GM19239 (cell line): ENCODE measurements at regions not wholly inside any gene's neighbourhood (a gene's known extent, or its start where the extent isn't known, plus 50 kb on each side); places are given as distances from the start of the nearest gene placed in this dataset.

Source experiments
- DNase-seq: peaks from one replicate; pipeline ENCODE4 v3.0.0; 2011; ENCODE audit warnings: low spot score; ENCODE audit not compliant: insufficient read length
- FAIRE-seq: peaks from 2 replicates; lab custom pipeline; 2011; peaks lifted over from hg19 to GRCh38; lab: Jason Lieb, UNC

DNA sequence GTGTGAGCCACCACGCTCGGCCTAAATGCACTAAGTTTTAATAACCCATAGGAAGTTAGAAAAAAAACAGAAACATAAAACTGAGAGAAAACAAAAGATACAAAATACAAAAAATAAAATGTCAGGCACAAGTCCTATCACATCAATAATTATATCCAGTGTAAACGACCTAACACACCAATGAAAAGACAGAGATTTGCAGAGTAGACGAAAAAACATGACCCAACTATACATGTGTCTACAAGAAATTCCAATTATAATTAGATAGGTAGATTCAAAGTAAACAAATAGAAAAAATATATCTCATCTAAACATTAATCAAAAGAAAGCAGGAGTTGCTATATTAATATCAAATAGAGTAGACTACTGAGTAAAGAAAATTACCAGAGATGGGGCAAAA is 69.4 kb upstream of the NUDT4 start:
- DNase-seq (no peak), FAIRE-seq (no peak)

DNA sequence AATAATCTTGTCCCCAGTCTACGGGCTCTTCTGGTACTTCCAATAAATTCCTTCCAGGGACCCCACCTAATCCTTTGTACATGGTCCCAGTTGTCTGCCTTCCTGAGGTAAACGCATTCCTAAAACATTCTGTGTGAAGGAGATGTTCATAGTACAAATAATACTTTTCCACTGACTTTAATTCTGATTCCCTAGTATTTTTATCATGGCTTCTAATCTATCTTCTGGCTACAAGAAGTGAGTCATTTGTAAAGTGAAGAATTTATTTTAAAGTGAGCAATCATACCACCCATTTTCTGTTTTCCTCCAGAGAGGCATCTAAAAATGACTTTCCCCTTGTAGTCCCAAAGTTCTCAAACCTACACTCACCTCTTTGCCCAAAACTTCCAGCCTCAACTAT is 65.9 kb upstream of the NUDT4 start:
- FAIRE-seq (no peak), DNase-seq (no peak)

DNA sequence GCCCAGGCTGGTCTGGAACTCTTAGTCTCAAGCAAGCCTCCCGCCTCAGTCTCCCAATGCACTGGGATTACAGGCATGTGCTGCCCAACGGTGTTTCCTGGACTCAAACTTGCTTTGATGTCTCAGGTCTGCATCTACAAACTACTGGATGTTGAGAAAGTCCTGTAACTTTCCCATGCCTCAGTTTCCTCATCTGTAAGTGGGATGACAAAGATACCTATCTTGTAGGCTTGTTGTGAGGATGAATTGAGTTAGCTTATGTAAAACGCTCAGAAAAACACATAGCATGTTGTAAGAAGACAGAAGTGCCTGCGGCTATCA is 63.6 kb upstream of the NUDT4 start:
- no peak for FAIRE-seq
- DNase-seq, result no peak

DNA sequence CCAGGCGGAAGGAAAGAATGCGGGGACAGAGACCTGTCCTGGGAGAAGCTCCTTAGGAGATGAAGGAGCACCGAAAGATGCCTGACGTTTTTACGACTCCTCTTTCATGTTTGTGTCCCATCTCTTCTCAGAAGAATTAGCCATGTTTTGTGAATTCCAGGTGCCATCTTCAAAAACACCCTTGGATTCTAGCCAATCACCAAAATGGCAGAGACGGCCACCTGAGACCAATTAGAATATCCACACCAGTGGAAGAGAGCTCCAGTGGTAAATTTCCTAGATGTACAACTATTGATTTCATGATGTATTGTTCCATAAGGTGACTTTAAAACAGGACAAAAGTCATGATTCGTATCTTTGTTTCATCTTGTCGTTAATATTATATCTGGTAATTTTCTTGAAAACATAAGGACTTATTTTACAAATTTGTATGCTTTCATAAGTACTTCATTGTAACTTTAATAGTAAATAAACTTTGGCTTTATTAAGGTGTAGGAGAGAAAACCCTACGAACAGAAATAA is 62.3 kb upstream of the NUDT4 start:
- no peak for FAIRE-seq

DNA sequence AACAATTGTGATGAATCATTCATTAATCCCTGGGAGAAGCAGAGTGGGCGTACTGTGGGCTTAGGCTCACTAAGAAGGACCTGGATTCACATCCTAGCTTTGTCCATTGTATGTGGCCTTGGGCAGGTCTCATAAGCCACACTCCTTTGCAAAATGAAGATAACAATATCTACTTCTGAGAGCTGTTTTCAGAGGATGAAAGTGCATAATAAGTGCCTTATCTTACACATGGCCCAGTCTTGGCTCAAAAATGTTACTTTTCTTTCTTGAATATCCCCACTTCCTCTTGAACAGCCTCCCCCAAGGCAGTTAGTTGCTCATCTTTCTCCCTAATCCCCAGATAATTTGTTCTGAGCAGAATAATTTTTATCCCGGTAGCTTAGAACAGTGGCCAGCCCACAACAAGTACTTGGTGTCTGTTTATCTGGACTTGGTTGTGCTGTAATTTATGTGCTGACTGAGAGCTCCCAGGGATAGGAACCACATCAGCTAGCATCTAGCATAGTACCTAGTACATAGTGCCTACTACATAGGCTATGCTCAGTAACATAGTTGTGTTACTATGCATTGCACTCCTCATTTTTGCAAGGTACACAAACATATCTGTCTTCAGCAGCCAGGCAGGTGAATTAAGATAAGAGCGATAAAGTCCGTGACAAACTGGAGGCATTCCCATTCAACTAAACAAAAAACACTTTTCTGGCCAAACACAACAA is 61.7 kb upstream of the NUDT4 start:
- no peak for DNase-seq

More for the DNA sequence above, 62.3 kb upstream of the NUDT4 start:
- DNase-seq, result no peak

DNA sequence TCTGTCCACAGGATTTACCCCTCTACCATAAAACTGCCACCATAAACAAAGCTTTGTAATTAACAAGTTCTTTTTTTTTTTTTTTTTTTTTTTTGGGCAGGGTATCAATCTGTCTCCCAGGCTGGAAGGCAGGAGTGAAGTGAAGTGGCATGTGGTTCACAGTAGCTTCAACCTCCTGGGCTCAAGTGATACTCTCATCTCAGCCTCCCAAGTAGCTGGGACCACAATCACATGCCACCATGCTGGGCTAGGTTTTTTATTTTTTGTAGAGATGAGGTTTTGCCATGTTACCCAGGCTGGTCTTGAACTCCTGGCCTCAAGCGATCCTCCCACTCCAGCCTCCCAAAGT is 61.1 kb upstream of the NUDT4 start:
- DNase-seq (no peak), FAIRE-seq (no peak)

More for the DNA sequence above, 61.7 kb upstream of the NUDT4 start:
- no peak for FAIRE-seq

DNA sequence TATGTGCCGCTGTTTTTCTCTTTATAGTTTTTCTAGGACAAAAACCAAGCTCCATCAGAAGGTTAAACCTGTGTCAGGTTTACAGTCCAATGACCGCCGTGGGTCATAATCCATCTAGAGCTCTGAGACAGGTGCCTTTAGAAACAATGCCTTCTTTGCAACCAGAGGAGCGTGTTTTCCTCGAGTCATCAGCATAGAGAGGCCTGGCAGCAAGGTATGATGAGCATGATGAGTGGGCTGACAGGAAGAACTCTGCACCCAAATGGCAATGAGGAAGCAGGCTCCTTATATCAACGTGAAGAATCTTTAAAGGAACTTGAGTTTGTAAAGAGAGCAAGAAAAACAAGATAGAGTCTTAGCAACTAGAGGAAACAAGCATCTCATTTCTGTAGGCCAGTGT is 60.5 kb upstream of the NUDT4 start:
- DNase-seq (no peak), FAIRE-seq (no peak)

- FAIRE-seq, result no peak
- DNase-seq, result no peak
Observed at GRCh38 chr12:93318720-93319522, 58.8 kb upstream of the NUDT4 start.

GRCh38 chr12:93319523-93320050 is 58.1 kb upstream of the NUDT4 start:
- FAIRE-seq (no peak), DNase-seq (no peak)

DNA sequence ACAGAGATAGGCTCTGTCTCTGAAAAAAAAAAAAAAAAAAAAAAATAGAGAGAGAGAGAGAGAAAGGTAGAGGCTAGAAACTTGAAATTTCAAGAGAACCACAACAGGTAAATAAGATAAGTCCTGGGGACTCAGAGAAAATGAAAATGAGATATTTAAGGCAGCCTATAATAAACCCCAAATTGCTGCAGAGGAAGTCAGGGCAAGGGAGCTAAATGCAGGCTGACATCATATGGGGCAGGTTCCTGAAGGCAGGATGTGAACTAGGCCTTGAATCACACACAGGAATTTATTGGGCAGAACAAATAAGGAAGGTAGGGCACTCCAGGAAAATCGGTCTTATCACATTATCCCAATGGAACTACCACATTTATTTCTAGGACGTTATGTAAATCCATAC is 54.9 kb upstream of the NUDT4 start:
- FAIRE-seq, result no peak
- no peak for DNase-seq

GRCh38 chr12:93323625-93324329 is 53.9 kb upstream of the NUDT4 start:
- no peak for DNase-seq
- FAIRE-seq, result no peak

GRCh38 chr12:93325855-93326254 is 51.9 kb upstream of the NUDT4 start:
- no peak for DNase-seq
- FAIRE-seq, result no peak
